H1 (cell line): ENCODE measurements at regions not wholly inside any gene's neighbourhood (a gene's known extent, or its start where the extent isn't known, plus 50 kb on each side); places are given as distances from the start of the nearest gene placed in this dataset.

Source experiments
- CHD7 ChIP-seq: fragments of 300-600 bp; sonication (generic); IDR thresholded peaks from 2 replicates; pipeline ENCODE4 v1.7.1; 2012; ENCODE audit warnings: low read length, moderate library complexity, mild to moderate bottlenecking, inconsistent platforms; ENCODE audit not compliant: insufficient replicate concordance

GRCh38 chr2:188878716-188879115 is 95.5 kb upstream of the COL3A1 start (continued):
- TF ChIP-seq CHD7 = no peak
- TF ChIP-seq, all 59 proteins: peak for 0
